ENCODE measurements at regions not wholly inside any gene's neighbourhood (a gene's known extent, or its start where the extent isn't known, plus 50 kb on each side); places are given as distances from the start of the nearest gene placed in this dataset.

- H3K23ac ChIP-seq (ENCODE audit: low read depth, low read length): no peak overlapping the region
- BruUV-seq (replicated peaks): no TSS peak
Observed at GRCh38 chr7:36051501-36051900, 101.6 kb upstream of the EEPD1 start.

More at GRCh38 chr7:36051501-36051900, 101.6 kb upstream of the EEPD1 start:
- intact Hi-C loops (cut with micrococcal nuclease) (no loop called here), dilution Hi-C loops (cut with HindIII; ENCODE audit: low sequenced_read_pairs, unreplicated experiment) (no loop called here), in situ Hi-C loops (cut with MboI; ENCODE audit: low sequenced_read_pairs) (no loop called here)
- ATAC-seq (ENCODE audit: low read depth) (no peak), DNase-seq (no peak)
- Histone ChIP-seq H3K56ac (ENCODE audit: extremely low read depth, insufficient read depth, low read length) (no peak overlapping the region), H4K8ac (ENCODE audit: low read depth in 2 of 2, low read length in 2 of 2) (no peak overlapping the region), H3K27ac (ENCODE audit: insufficient read depth, low read length) (no peak overlapping the region), H3K18ac (ENCODE audit: low read depth, low read length) (no peak overlapping the region), H2AK9ac (replicated peaks; ENCODE audit: low read depth, low read length, poor library complexity) (no peak overlapping the region), H2BK15ac (ENCODE audit: low read depth, low read length) (no peak overlapping the region), H3K14ac (replicated peaks; ENCODE audit: low read depth, low read length) (no peak overlapping the region), H2BK120ac (ENCODE audit: low read depth, low read length) (no peak overlapping the region), H3K4me1 (ENCODE audit: control insufficient read depth, insufficient read depth, low read length) (peaks cover 15% of the 10 kb centered on the region), H2BK20ac (ENCODE audit: low read depth, low read length) (no peak overlapping the region), H4K20me1 (ENCODE audit: insufficient read depth, low read length) (no peaks in the 10 kb centered on the region), H3K4me2 (ENCODE audit: low read depth, low read length) (no peak overlapping the region), H4K91ac (ENCODE audit: insufficient read depth, low read depth, low read length) (no peak overlapping the region), H2AFZ (replicated peaks; ENCODE audit: low read length, poor library complexity) (no peak overlapping the region), H3K4me3 (ENCODE audit: insufficient read depth, low read depth, low read length) (no peak overlapping the region), H3K9me3 (ENCODE audit: control insufficient read depth, insufficient read depth, low read length) (no peaks in the 10 kb centered on the region), H2AK5ac (ENCODE audit: low read depth, low read length) (no peak overlapping the region), H3K4ac (ENCODE audit: low read depth, low read length) (no peak overlapping the region), H3K9me1 (ENCODE audit: insufficient read depth, low read length) (peaks cover 7% of the 10 kb centered on the region; the same call in 1 of the 2 replicates), H3K79me1 (ENCODE audit: low read depth in 1 of 2, low read length in 2 of 2) (no peaks in the 10 kb centered on the region), H3K27me3 (ENCODE audit: control insufficient read depth, insufficient read depth, low read length) (peaks cover 3% of the 10 kb centered on the region), H3K36me3 (ENCODE audit: control insufficient read depth, insufficient read depth, low read length) (no peaks in the 10 kb centered on the region), H2BK5ac (ENCODE audit: low read depth, low read length, poor library complexity, severe bottlenecking) (no peak overlapping the region), H4K5ac (ENCODE audit: low read depth, low read length) (no peak overlapping the region), H3K9ac (ENCODE audit: low read depth, low read length) (no peak overlapping the region)
- no peak for TF ChIP-seq MAFK (IDR thresholded peaks at IDR 0.05; ENCODE audit: low read depth, low read length)
- no peak for TF ChIP-seq BHLHE40 (IDR thresholded peaks at IDR 0.05; ENCODE audit: low read depth, low read length)
- no peak for TF ChIP-seq CHD1 (IDR thresholded peaks at IDR 0.05; ENCODE audit: low read depth, low read length)
- no peak for TF ChIP-seq RFX5 (IDR thresholded peaks at IDR 0.05; ENCODE audit: low read depth, low read length)
- no peak for TF ChIP-seq NFE2L2 (IDR thresholded peaks at IDR 0.05; ENCODE audit: low read depth, low read length)
- no peak for TF ChIP-seq MAZ (IDR thresholded peaks at IDR 0.05; ENCODE audit: borderline replicate concordance, low read depth, low read length)
- no peak for TF ChIP-seq POLR2A (IDR thresholded peaks at IDR 0.05; ENCODE audit: low read depth, low read length)
- no peak for TF ChIP-seq SMC3 (IDR thresholded peaks at IDR 0.05; ENCODE audit: low read depth, low read length)
- TF ChIP-seq RCOR1 (IDR thresholded peaks at IDR 0.05; ENCODE audit: insufficient replicate concordance, low read length): no peak
- no CpG with 5 or more reads among the region's 4 CpGs for WGBS, 2 experiments (ENCODE audit: extremely low coverage in 2 of 2, insufficient read length in 1 of 2)
- POLR2A ChIA-PET (ENCODE audit: unreplicated experiment): no interaction called here
- CTCF ChIA-PET: no interaction called here
